HCT116 (cell line): ENCODE measurements at regions not wholly inside any gene's neighbourhood (a gene's known extent, or its start where the extent isn't known, plus 50 kb on each side); places are given as distances from the start of the nearest gene placed in this dataset.

Experiments used
- ATAC-seq: fragments of 200-7000 bp; cut with Tn5 transposase; 2 replicates; pipeline ENCODE4 v1.9.1; 2020; ENCODE audit warnings: mild to moderate bottlenecking, moderate library complexity
- BruUV-seq: library from RNA; stranded (reverse); fragments of 400-500 nt; replicated peaks from 2 replicates; lab custom pipeline; 2021; lab: Mats Ljungman, UMichigan
- CTCF ChIA-PET: fragments of 300-600 bp; sonication (Branson Sonifier 250); formaldehyde crosslinking; loops from one replicate; lab custom pipeline; 2021; ENCODE audit warnings: antibody characterized with exemption; lab: Charles Lee
- POLR2A ChIA-PET: fragments of 300-600, 350-600 bp; sonication (Branson Sonifier 250); formaldehyde crosslinking; loops from one replicate; lab custom pipeline; 2021; ENCODE audit warnings: antibody characterized with exemption; lab: Charles Lee
- RAD21 ChIA-PET, 2 experiments: fragments of 300-600 bp; sonication (Branson Sonifier 250); formaldehyde crosslinking; loops; one replicate each; lab custom pipeline; 2023; ENCODE audit warnings: low total read pairs in 2 of 2; ENCODE audit not compliant: uncharacterized antibody in 2 of 2, unreplicated experiment in 2 of 2, low non-redundant PET in 1 of 2; lab: Charles Lee
- DNase-seq: peaks from one replicate; pipeline ENCODE4 v3.0.0-alpha.2; 2010; ENCODE audit warnings: low read depth, low spot score
- H2AFZ ChIP-seq: fragments of 200-600 bp; shearing (Covaris generic), sonication (generic); 2 replicates; pipeline ENCODE4 v1.6.1; 2017; ENCODE audit warnings: low read depth, mixed run types, mixed read lengths, antibody characterized with exemption, low read length; ENCODE audit not compliant: poor library complexity, severe bottlenecking
- H3K27ac ChIP-seq: 2 replicates; pipeline ENCODE4 v1.5.1; 2012; ENCODE audit warnings: low read depth, low read length
- H3K27me3 ChIP-seq: fragments of 200-600 bp; sonication (generic); 2 replicates; pipeline ENCODE4 v1.6.1; 2016; ENCODE audit warnings: mixed run types, low read length, mixed read lengths; ENCODE audit not compliant: insufficient read depth
- H3K36me3 ChIP-seq, 2 experiments: fragments of 200-500 bp in 1 of 2; fragments of 200-600 bp in 1 of 2; sonication (Bioruptor generic) in 1 of 2; sonication (generic) in 1 of 2; 2 replicates each; pipeline versions ENCODE4 v1.5.1 to v1.6.1; 2014 to 2016; ENCODE audit warnings: low read length in 2 of 2, inconsistent platforms in 1 of 2, mixed read lengths in 1 of 2, mixed run types in 1 of 2; ENCODE audit not compliant: insufficient read depth in 2 of 2, control insufficient read depth in 1 of 2
- H3K4me1 ChIP-seq, 2 experiments: fragments of 200-600 bp in 1 of 2; sonication (generic) in 1 of 2; 2 replicates each; pipeline versions ENCODE4 v1.5.1 to v1.6.1; 2012 to 2017; ENCODE audit warnings: low read length in 2 of 2, inconsistent platforms in 1 of 2, mild to moderate bottlenecking in 1 of 2, mixed read lengths in 1 of 2, mixed run types in 1 of 2, moderate library complexity in 1 of 2; ENCODE audit not compliant: insufficient read depth in 2 of 2, control insufficient read depth in 1 of 2
- H3K4me2 ChIP-seq: fragments of 200-600 bp; sonication (generic); 2 replicates; pipeline ENCODE4 v1.6.1; 2017; ENCODE audit warnings: mixed run types, low read length, mixed read lengths
- H3K4me3 ChIP-seq, 2 experiments: fragments of 200-600 bp in 1 of 2; sonication (generic) in 1 of 2; replicated peaks in 1 of 2; 2 replicates each; pipeline ENCODE4 v1.5.1; 2011 to 2016; ENCODE audit warnings: low read length in 2 of 2, control low read depth in 1 of 2, low read depth in 1 of 2, mild to moderate bottlenecking in 1 of 2, mixed read lengths in 1 of 2, mixed run types in 1 of 2
- H3K79me2 ChIP-seq: fragments of 200-600 bp; sonication (generic); 2 replicates; pipeline ENCODE4 v1.6.1; 2017; ENCODE audit warnings: mild to moderate bottlenecking, mixed run types, low read length, moderate library complexity, mixed read lengths; ENCODE audit not compliant: insufficient read depth
- H3K9ac ChIP-seq: fragments of 200-600 bp; sonication (generic); 2 replicates; pipeline ENCODE4 v1.6.1; 2016; ENCODE audit warnings: low read length, mixed read lengths
- H3K9me2 ChIP-seq: fragments of 200-600 bp; sonication (generic), shearing (Covaris generic); 2 replicates; pipeline ENCODE4 v1.6.1; 2017; ENCODE audit warnings: mixed run types, mild to moderate bottlenecking, moderate library complexity; ENCODE audit not compliant: insufficient read depth
- H3K9me3 ChIP-seq, 2 experiments: fragments of 200-500 bp in 1 of 2; fragments of 200-600 bp in 1 of 2; sonication (Bioruptor generic) in 1 of 2; sonication (generic) in 1 of 2; 2 replicates each; pipeline ENCODE4 v1.6.1; 2014 to 2017; ENCODE audit warnings: low read length in 2 of 2, mixed read lengths in 2 of 2, inconsistent platforms in 1 of 2, low read depth in 1 of 2, mild to moderate bottlenecking in 1 of 2, mixed run types in 1 of 2, moderate library complexity in 1 of 2; ENCODE audit not compliant: control insufficient read depth in 1 of 2, insufficient read depth in 1 of 2
- H4K20me1 ChIP-seq: fragments of 200-600 bp; sonication (generic), shearing (Covaris generic); 2 replicates; pipeline ENCODE4 v1.6.1; 2017; ENCODE audit warnings: mixed run types, mild to moderate bottlenecking, moderate library complexity; ENCODE audit not compliant: insufficient read depth
- ATF3 ChIP-seq: IDR thresholded peaks from 2 replicates; pipeline ENCODE4 v1.6.1; 2012
- CEBPB ChIP-seq: IDR thresholded peaks from 2 replicates; pipeline ENCODE4 v1.6.1; 2012; ENCODE audit warnings: low read depth
- ELF1 ChIP-seq: IDR thresholded peaks from 2 replicates; pipeline ENCODE4 v1.6.1; 2012; ENCODE audit warnings: low read depth, borderline replicate concordance
- EZH2 ChIP-seq: fragments of 200-600 bp; sonication (generic); IDR thresholded peaks from 2 replicates; pipeline ENCODE4 v1.6.1; 2017; ENCODE audit warnings: antibody characterized with exemption, mixed run types
- EZH2phosphoT487 ChIP-seq: fragments of 200-600 bp; IDR thresholded peaks from 2 replicates; pipeline ENCODE4 v1.6.1; 2018; ENCODE audit warnings: antibody characterized with exemption, borderline replicate concordance
- JUND ChIP-seq: IDR thresholded peaks from 2 replicates; pipeline ENCODE4 v1.6.1; 2012
- POLR2AphosphoS5 ChIP-seq: IDR thresholded peaks from 2 replicates; pipeline ENCODE4 v1.6.1; 2011; ENCODE audit warnings: mild to moderate bottlenecking, low read depth, low read length, moderate library complexity
- RAD21 ChIP-seq: IDR thresholded peaks from 2 replicates; pipeline ENCODE4 v1.6.1; 2012; ENCODE audit warnings: low read depth, mild to moderate bottlenecking
- SIN3A ChIP-seq: IDR thresholded peaks from 2 replicates; pipeline ENCODE4 v1.6.1; 2012; ENCODE audit warnings: low read depth
- SP1 ChIP-seq: IDR thresholded peaks from 2 replicates; pipeline ENCODE4 v1.6.1; 2012; ENCODE audit warnings: low read depth
- SRF ChIP-seq: IDR thresholded peaks from 2 replicates; pipeline ENCODE4 v1.6.1; 2012; ENCODE audit warnings: low read depth
- TCF7L2 ChIP-seq: IDR thresholded peaks from 2 replicates; pipeline ENCODE4 v1.7.0; 2011; ENCODE audit warnings: borderline replicate concordance, inconsistent platforms; ENCODE audit not compliant: insufficient read depth, insufficient read length; ENCODE audit errors: extremely low read depth
- YY1 ChIP-seq: IDR thresholded peaks from 2 replicates; pipeline ENCODE4 v1.6.1; 2011; ENCODE audit warnings: low read length, low read depth, moderate library complexity, mild to moderate bottlenecking; ENCODE audit not compliant: insufficient replicate concordance; ENCODE audit errors: extremely low read depth
- ZFX ChIP-seq: fragments of 450-650 bp; IDR thresholded peaks from 2 replicates; pipeline ENCODE4 v1.6.1; 2017
- ZNF274 ChIP-seq: fragments of 200-500 bp; sonication (Bioruptor generic); IDR thresholded peaks from 2 replicates; pipeline ENCODE4 v1.6.1; 2014; ENCODE audit warnings: mild to moderate bottlenecking, low read depth, low read length, inconsistent platforms
- intact Hi-C: fragments of 100-400 bp; cut with micrococcal nuclease; formaldehyde crosslinking; loops from 2 replicates; pipeline ENCODE4 v1.10.0; 2022
- TF ChIP-seq, protein P1 (sequence below), 3 experiments: fragments of 200-600 bp in 1 of 3; sonication (generic) in 1 of 3; IDR thresholded peaks in 2 of 3; conservative IDR thresholded peaks in 1 of 3; 2 replicates each; pipeline ENCODE4 v1.5.1; 2012 to 2017; ENCODE audit warnings: low read depth in 2 of 3, low read length in 2 of 3, antibody characterized with exemption in 1 of 3, borderline replicate concordance in 1 of 3, control low read depth in 1 of 3, mild to moderate bottlenecking in 1 of 3, mixed read lengths in 1 of 3, mixed run types in 1 of 3, moderate library complexity in 1 of 3; ENCODE audit not compliant: insufficient read depth in 1 of 3
- TF ChIP-seq, protein P2 (sequence below): IDR thresholded peaks from 2 replicates; pipeline ENCODE4 v1.6.1; 2012

DNA sequence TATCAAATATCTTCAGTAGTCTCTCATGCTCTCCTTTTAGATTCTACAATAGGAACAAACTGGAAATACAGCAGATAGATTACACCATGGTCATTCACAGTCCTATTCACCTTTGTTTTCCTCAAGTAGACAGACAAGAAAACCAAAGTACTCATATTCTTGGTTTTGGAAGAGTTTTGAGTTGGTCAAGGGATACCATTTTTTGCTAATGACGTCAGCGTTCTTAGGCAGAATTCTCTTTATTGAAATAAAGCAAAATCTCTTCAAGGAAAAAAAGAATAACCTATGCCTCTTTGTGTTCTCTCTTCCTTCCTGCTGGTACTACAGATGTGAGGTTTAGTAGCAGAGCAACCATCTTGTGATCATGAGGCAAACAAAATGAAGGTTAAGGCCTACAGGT is 268.3 kb upstream of the PDZRN3 start:
- DNase-seq, result no peak
- CTCF ChIA-PET, result no interaction called here
- Histone ChIP-seq H2AFZ (no peak overlapping the region), H3K27ac (no peak overlapping the region), H3K4me1 (no peaks in the 10 kb centered on the region), H3K79me2 (no peaks in the 10 kb centered on the region), H3K36me3 (no peaks in the 10 kb centered on the region), H4K20me1 (no peaks in the 10 kb centered on the region), H3K9me2 (no peaks in the 10 kb centered on the region), H3K9me3 (peaks cover 10 to 12% of the 10 kb centered on the region in 2 experiments; a peak in 2 of 4 replicates), H3K4me3 (no peak overlapping the region), H3K4me2 (no peak overlapping the region), H3K27me3 (no peaks in the 10 kb centered on the region), H3K9ac (no peak overlapping the region)
- no peak for ATAC-seq
- BruUV-seq, result no TSS peak
- intact Hi-C loops, result no loop called here
- TF ChIP-seq ZFX (no peak), JUND (no peak), TCF7L2 (no peak), SRF (no peak), EZH2phosphoT487 (no peak), CEBPB (no peak)
- TF ChIP-seq, protein P1, sequence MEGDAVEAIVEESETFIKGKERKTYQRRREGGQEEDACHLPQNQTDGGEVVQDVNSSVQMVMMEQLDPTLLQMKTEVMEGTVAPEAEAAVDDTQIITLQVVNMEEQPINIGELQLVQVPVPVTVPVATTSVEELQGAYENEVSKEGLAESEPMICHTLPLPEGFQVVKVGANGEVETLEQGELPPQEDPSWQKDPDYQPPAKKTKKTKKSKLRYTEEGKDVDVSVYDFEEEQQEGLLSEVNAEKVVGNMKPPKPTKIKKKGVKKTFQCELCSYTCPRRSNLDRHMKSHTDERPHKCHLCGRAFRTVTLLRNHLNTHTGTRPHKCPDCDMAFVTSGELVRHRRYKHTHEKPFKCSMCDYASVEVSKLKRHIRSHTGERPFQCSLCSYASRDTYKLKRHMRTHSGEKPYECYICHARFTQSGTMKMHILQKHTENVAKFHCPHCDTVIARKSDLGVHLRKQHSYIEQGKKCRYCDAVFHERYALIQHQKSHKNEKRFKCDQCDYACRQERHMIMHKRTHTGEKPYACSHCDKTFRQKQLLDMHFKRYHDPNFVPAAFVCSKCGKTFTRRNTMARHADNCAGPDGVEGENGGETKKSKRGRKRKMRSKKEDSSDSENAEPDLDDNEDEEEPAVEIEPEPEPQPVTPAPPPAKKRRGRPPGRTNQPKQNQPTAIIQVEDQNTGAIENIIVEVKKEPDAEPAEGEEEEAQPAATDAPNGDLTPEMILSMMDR (IDR thresholded peaks at IDR 0.05 in 2 of 3, conservative IDR thresholded peaks at IDR 0.05 in 1 of 3; ENCODE audit: borderline replicate concordance in 1 of 3, insufficient read depth in 1 of 3, low read depth in 2 of 3, low read length in 2 of 3), result no peak
- POLR2A ChIA-PET, result no interaction called here
- RAD21 ChIA-PET, result no interaction called here

DNA sequence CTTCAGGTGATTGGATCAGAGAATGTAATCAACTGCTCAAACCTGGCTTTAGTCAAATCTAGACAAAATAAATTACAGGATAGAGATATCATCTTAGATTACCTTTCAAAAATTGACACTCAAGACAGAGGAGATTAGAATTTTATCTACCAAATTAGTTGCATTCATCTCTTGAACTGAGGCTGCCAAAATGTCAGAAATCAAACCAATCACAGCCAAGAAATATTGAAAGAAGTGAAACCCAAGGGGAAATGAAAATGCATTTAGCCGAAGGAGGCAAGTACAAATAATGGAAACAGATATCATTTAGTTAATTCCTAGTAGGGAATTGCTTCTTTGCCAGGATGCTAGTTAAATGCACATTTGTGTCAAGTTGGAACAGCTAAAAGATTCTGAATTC is 261.1 kb upstream of the PDZRN3 start:
- peaks cover 7 to 31% of the 10 kb centered on the region in 2 experiments; a peak in 2 of 4 replicates for H3K9me3 ChIP-seq
- H3K27ac ChIP-seq, result no peak overlapping the region
- H3K4me3 ChIP-seq, result no peak overlapping the region
- ATAC-seq (no peak), DNase-seq (no peak)
- no peaks in the 10 kb centered on the region for H3K36me3 ChIP-seq
- H3K9me2 ChIP-seq, result no peaks in the 10 kb centered on the region
- ChIA-PET POLR2A (no interaction called here), CTCF (no interaction called here), RAD21 (no interaction called here)
- no TSS peak for BruUV-seq
- H2AFZ ChIP-seq, result no peak overlapping the region
- no peaks in the 10 kb centered on the region for H3K4me1 ChIP-seq
- no peaks in the 10 kb centered on the region for H3K27me3 ChIP-seq
- no peaks in the 10 kb centered on the region for H3K79me2 ChIP-seq
- H3K4me2 ChIP-seq, result no peak overlapping the region
- intact Hi-C loops, result no loop called here
- no peak overlapping the region for H3K9ac ChIP-seq
- H4K20me1 ChIP-seq, result no peaks in the 10 kb centered on the region
- no peak for TF ChIP-seq ATF3
- no peak for TF ChIP-seq ZNF274
- TF ChIP-seq SIN3A, result no peak
- no peak for TF ChIP-seq EZH2
- TF ChIP-seq, protein P1 (IDR thresholded peaks at IDR 0.05 in 2 of 3, conservative IDR thresholded peaks at IDR 0.05 in 1 of 3; ENCODE audit: borderline replicate concordance in 1 of 3, insufficient read depth in 1 of 3, low read depth in 2 of 3, low read length in 2 of 3), result no peak
- no peak for TF ChIP-seq TCF7L2
- TF ChIP-seq ELF1, result no peak
- TF ChIP-seq EZH2phosphoT487, result no peak
- no peak for TF ChIP-seq POLR2AphosphoS5
- TF ChIP-seq SP1, result no peak
- no peak for TF ChIP-seq CEBPB
- TF ChIP-seq, protein P2, sequence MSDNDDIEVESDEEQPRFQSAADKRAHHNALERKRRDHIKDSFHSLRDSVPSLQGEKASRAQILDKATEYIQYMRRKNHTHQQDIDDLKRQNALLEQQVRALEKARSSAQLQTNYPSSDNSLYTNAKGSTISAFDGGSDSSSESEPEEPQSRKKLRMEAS, result no peak
- no peak for TF ChIP-seq SRF
- no peak for TF ChIP-seq ZFX
- no peak for TF ChIP-seq YY1
- TF ChIP-seq RAD21, result no peak
